ENCODE measurements at regions not wholly inside any gene's neighbourhood (a gene's known extent, or its start where the extent isn't known, plus 50 kb on each side); places are given as distances from the start of the nearest gene placed in this dataset.

DNA sequence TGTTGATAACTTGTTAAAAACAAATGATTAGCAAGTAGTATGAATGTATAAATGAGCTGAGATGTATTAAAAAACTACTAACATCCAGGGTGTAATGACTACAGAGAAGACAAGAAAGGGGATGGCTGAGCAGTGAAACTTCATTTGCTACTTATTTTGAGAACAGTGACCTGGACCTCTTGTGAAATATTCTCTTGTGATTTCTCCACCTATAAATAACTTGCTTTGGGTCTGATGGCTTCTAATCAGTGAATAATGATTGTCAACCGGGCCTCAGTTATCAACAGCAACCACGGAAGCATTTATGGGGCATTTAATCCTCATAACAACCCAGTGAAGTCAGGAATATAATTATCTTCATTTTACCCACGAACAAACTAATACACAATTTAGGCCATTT lies 154.2 kb upstream of the HAND2 start:
- no peak for TF ChIP-seq CTCF (IDR thresholded peaks at IDR 0.05)
- no peak for TF ChIP-seq POLR2AphosphoS5 (IDR thresholded peaks at IDR 0.05)
